Neural cell (in vitro differentiated cells): ENCODE measurements at regions not wholly inside any gene's neighbourhood (a gene's known extent, or its start where the extent isn't known, plus 50 kb on each side); places are given as distances from the start of the nearest gene placed in this dataset.

ENCODE experiments used
- H2AFZ ChIP-seq: fragments of 200-600, 300-800 bp; sonication (generic), shearing (Covaris generic); 2 replicates; pipeline ENCODE4 v1.6.0; 2014; ENCODE audit warnings: low read depth, mild to moderate bottlenecking, antibody characterized with exemption, low read length, moderate library complexity
- H3F3A ChIP-seq: fragments of 200-600 bp; shearing (Covaris generic); 2 replicates; pipeline ENCODE4 v1.6.1; 2016; ENCODE audit warnings: mild to moderate bottlenecking, moderate library complexity, mixed read lengths, antibody characterized with exemption, low read length; ENCODE audit not compliant: insufficient read depth, poor library complexity, severe bottlenecking
- H3K27ac ChIP-seq: fragments of 200-600, 300-800 bp; sonication (generic), shearing (Covaris generic); 2 replicates; pipeline ENCODE4 v1.5.1; 2014; ENCODE audit warnings: mild to moderate bottlenecking, low read length, moderate library complexity
- H3K27me3 ChIP-seq: fragments of 300-800, 200-600 bp; sonication (generic), shearing (Covaris generic); 2 replicates; pipeline ENCODE4 v1.6.0; 2014; ENCODE audit warnings: mild to moderate bottlenecking, low read depth, low read length, moderate library complexity; ENCODE audit not compliant: insufficient read depth
- H3K36me3 ChIP-seq: fragments of 300-800, 200-600 bp; sonication (generic), shearing (Covaris generic); 2 replicates; pipeline ENCODE4 v1.5.1; 2014; ENCODE audit warnings: mild to moderate bottlenecking, antibody characterized with exemption, low read length, moderate library complexity; ENCODE audit not compliant: insufficient read depth
- H3K4me2 ChIP-seq: fragments of 300-800, 200-600 bp; sonication (generic), shearing (Covaris generic); 2 replicates; pipeline ENCODE4 v1.6.0; 2014; ENCODE audit warnings: mild to moderate bottlenecking, low read length
- H3K4me3 ChIP-seq: fragments of 300-800, 200-600 bp; sonication (generic), shearing (Covaris generic); 2 replicates; pipeline ENCODE4 v1.5.1; 2014; ENCODE audit warnings: mild to moderate bottlenecking, low read length, moderate library complexity
- H3K79me2 ChIP-seq: fragments of 200-600 bp; shearing (Covaris generic); replicated peaks from 2 replicates; pipeline ENCODE4 v1.6.0; 2014; ENCODE audit warnings: mild to moderate bottlenecking, low read length, moderate library complexity; ENCODE audit not compliant: insufficient read depth
- H3K9ac ChIP-seq: fragments of 300-800, 200-600 bp; sonication (generic), shearing (Covaris generic); 2 replicates; pipeline ENCODE4 v1.6.1; 2016; ENCODE audit warnings: mild to moderate bottlenecking, low read length, mixed read lengths
- H3K9me2 ChIP-seq: fragments of 200-600 bp; shearing (Covaris generic); 2 replicates; pipeline ENCODE4 v1.6.1; 2016; ENCODE audit warnings: mild to moderate bottlenecking, low read length, mixed read lengths; ENCODE audit not compliant: insufficient read depth
- H3K9me3 ChIP-seq: fragments of 200-600, 300-800 bp; sonication (generic), shearing (Covaris generic); 2 replicates; pipeline ENCODE4 v1.6.1; 2016; ENCODE audit warnings: mild to moderate bottlenecking, mixed run types, low read length, moderate library complexity, mixed read lengths
- H4K20me1 ChIP-seq: fragments of 200-600 bp; shearing (Covaris generic); 2 replicates; pipeline ENCODE4 v1.6.1; 2016; ENCODE audit warnings: mild to moderate bottlenecking, mixed run types; ENCODE audit not compliant: insufficient read depth
- EP300 ChIP-seq: fragments of 450-650 bp; conservative IDR thresholded peaks from 2 replicates; pipeline ENCODE4 v1.6.1; 2014; ENCODE audit warnings: antibody characterized with exemption, mild to moderate bottlenecking, moderate library complexity; ENCODE audit not compliant: poor library complexity, severe bottlenecking
- EZH2 ChIP-seq: fragments of 200-600, 300-800 bp; shearing (Covaris generic), sonication (generic); IDR thresholded peaks from 2 replicates; pipeline ENCODE4 v1.6.1; 2014; ENCODE audit warnings: antibody characterized with exemption, low read length, borderline replicate concordance, mild to moderate bottlenecking; ENCODE audit not compliant: insufficient read depth, poor library complexity, severe bottlenecking
- MXI1 ChIP-seq: fragments of 450-650 bp; conservative IDR thresholded peaks from 2 replicates; pipeline ENCODE4 v1.6.1; 2014; ENCODE audit warnings: antibody characterized with exemption, mild to moderate bottlenecking; ENCODE audit not compliant: poor library complexity, severe bottlenecking
- POLR2AphosphoS5 ChIP-seq: IDR thresholded peaks from 2 replicates; pipeline ENCODE4 v1.6.1; 2012
- RAD21 ChIP-seq: fragments of 450-650 bp; conservative IDR thresholded peaks from 2 replicates; pipeline ENCODE4 v1.6.1; 2014; ENCODE audit warnings: antibody characterized with exemption, mild to moderate bottlenecking, moderate library complexity
- SMC3 ChIP-seq: fragments of 450-650 bp; conservative IDR thresholded peaks from 2 replicates; pipeline ENCODE4 v1.6.1; 2014; ENCODE audit warnings: antibody characterized with exemption, mild to moderate bottlenecking, moderate library complexity; ENCODE audit not compliant: poor library complexity
- TAF1 ChIP-seq: IDR thresholded peaks from 2 replicates; pipeline ENCODE4 v1.6.1; 2012; ENCODE audit warnings: low read depth
- TF ChIP-seq, protein P1 (sequence below): IDR thresholded peaks from 2 replicates; pipeline ENCODE4 v1.6.1; 2012; ENCODE audit warnings: borderline replicate concordance
- TF ChIP-seq, protein P2 (sequence below): fragments of 450-650 bp; IDR thresholded peaks from 2 replicates; pipeline ENCODE4 v1.5.1; 2014; ENCODE audit warnings: antibody characterized with exemption, mild to moderate bottlenecking, moderate library complexity; ENCODE audit not compliant: poor library complexity, severe bottlenecking

DNA sequence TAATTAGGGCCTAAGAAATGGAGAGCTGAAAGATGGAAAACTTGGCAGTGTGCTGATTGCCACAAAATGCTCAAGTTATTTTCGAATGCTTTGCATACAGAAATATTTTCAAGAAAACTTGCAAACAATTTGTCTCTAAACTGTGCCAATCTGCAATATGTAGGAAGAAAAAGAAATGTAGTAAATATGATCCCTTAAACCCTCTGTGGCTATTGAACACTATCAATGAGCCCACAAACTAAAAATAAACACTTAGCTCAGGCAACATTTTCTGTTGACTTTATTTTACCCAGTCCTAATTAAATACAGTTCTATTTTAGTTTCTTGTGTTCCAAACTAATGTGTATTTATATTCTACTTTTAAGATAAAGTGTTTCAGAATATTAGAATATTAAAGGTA lies 342.1 kb downstream of the SEMA3D start:
- no peaks in the 10 kb centered on the region for H4K20me1 ChIP-seq
- H3K4me2 ChIP-seq = no peak overlapping the region
- no peaks in the 10 kb centered on the region for H3K9me2 ChIP-seq
- TF ChIP-seq EZH2 (no peak), RAD21 (no peak), EP300 (no peak), TAF1 (no peak)
- TF ChIP-seq, protein P1, sequence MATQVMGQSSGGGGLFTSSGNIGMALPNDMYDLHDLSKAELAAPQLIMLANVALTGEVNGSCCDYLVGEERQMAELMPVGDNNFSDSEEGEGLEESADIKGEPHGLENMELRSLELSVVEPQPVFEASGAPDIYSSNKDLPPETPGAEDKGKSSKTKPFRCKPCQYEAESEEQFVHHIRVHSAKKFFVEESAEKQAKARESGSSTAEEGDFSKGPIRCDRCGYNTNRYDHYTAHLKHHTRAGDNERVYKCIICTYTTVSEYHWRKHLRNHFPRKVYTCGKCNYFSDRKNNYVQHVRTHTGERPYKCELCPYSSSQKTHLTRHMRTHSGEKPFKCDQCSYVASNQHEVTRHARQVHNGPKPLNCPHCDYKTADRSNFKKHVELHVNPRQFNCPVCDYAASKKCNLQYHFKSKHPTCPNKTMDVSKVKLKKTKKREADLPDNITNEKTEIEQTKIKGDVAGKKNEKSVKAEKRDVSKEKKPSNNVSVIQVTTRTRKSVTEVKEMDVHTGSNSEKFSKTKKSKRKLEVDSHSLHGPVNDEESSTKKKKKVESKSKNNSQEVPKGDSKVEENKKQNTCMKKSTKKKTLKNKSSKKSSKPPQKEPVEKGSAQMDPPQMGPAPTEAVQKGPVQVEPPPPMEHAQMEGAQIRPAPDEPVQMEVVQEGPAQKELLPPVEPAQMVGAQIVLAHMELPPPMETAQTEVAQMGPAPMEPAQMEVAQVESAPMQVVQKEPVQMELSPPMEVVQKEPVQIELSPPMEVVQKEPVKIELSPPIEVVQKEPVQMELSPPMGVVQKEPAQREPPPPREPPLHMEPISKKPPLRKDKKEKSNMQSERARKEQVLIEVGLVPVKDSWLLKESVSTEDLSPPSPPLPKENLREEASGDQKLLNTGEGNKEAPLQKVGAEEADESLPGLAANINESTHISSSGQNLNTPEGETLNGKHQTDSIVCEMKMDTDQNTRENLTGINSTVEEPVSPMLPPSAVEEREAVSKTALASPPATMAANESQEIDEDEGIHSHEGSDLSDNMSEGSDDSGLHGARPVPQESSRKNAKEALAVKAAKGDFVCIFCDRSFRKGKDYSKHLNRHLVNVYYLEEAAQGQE = no peak
- TF ChIP-seq, protein P2, sequence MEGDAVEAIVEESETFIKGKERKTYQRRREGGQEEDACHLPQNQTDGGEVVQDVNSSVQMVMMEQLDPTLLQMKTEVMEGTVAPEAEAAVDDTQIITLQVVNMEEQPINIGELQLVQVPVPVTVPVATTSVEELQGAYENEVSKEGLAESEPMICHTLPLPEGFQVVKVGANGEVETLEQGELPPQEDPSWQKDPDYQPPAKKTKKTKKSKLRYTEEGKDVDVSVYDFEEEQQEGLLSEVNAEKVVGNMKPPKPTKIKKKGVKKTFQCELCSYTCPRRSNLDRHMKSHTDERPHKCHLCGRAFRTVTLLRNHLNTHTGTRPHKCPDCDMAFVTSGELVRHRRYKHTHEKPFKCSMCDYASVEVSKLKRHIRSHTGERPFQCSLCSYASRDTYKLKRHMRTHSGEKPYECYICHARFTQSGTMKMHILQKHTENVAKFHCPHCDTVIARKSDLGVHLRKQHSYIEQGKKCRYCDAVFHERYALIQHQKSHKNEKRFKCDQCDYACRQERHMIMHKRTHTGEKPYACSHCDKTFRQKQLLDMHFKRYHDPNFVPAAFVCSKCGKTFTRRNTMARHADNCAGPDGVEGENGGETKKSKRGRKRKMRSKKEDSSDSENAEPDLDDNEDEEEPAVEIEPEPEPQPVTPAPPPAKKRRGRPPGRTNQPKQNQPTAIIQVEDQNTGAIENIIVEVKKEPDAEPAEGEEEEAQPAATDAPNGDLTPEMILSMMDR = no peak
- no peaks in the 10 kb centered on the region for H3F3A ChIP-seq
- H3K27ac ChIP-seq = no peak overlapping the region
- no peaks in the 10 kb centered on the region for H3K36me3 ChIP-seq
- H3K9ac ChIP-seq = no peak overlapping the region
- no peaks in the 10 kb centered on the region for H3K27me3 ChIP-seq
- no peak overlapping the region for H3K4me3 ChIP-seq
- no peak overlapping the region for H2AFZ ChIP-seq
- no peaks in the 10 kb centered on the region for H3K79me2 ChIP-seq
- H3K9me3 ChIP-seq = no peaks in the 10 kb centered on the region

DNA sequence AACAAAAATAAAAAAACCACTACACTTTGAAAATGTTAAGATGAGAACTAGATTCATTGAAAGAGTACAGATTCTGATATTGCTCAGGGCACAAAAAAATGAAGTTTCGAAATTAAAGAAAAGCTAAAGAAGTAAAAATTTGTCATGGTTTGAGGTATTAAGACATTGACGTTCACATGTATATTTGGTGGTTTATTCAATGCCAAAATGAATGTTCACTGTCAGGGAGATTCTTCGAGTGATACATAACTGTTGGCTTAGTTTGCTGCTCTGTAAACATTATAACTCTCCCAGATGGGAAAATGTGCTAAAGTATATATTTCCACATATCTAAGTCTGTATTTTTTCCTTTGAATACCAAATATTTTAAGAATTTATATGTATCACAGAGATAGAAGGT lies 345.0 kb downstream of the SEMA3D start:
- Histone ChIP-seq H3K9ac (no peak overlapping the region), H3K27me3 (no peaks in the 10 kb centered on the region), H3K9me3 (no peaks in the 10 kb centered on the region), H3K27ac (no peak overlapping the region), H3K9me2 (no peaks in the 10 kb centered on the region), H4K20me1 (no peaks in the 10 kb centered on the region), H3K36me3 (no peaks in the 10 kb centered on the region), H3F3A (no peaks in the 10 kb centered on the region), H3K4me2 (no peak overlapping the region), H3K79me2 (no peaks in the 10 kb centered on the region), H2AFZ (no peak overlapping the region), H3K4me3 (no peak overlapping the region)
- TF ChIP-seq MXI1 (no peak), EP300 (no peak), RAD21 (no peak), EZH2 (no peak)

DNA sequence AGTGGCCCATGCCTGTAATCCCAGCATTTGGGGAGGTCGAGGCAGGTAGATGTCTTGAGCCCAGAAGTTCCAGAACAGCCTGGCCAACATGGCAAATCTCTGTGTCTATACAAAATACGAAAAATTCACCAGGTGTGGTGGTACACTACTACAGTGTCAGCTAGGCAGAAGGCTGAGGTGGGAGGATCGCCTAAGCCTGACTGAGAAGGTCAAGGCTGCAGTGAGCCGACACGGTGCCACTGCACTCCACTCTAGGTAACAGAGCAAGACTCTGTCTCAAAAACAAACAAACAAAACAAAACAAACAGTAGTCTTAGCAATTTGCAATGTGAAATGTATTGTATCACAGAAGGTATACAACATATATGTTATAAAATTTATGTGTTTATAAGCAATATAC lies 348.0 kb downstream of the SEMA3D start:
- Histone ChIP-seq H3K9me3 (no peaks in the 10 kb centered on the region), H3K36me3 (no peaks in the 10 kb centered on the region), H3K9me2 (no peaks in the 10 kb centered on the region), H4K20me1 (no peaks in the 10 kb centered on the region), H3K27ac (no peak overlapping the region), H3K27me3 (no peaks in the 10 kb centered on the region), H3K79me2 (no peaks in the 10 kb centered on the region), H3K9ac (no peak overlapping the region), H2AFZ (no peak overlapping the region), H3F3A (no peaks in the 10 kb centered on the region), H3K4me3 (no peak overlapping the region), H3K4me2 (no peak overlapping the region)
- TF ChIP-seq EZH2 (no peak), SMC3 (no peak), EP300 (no peak), RAD21 (no peak), POLR2AphosphoS5 (no peak), TAF1 (no peak), MXI1 (no peak)
- TF ChIP-seq, protein P1 = no peak
- TF ChIP-seq, protein P2 = no peak
